GDM1 (cell line): ENCODE measurements at regions not wholly inside any gene's neighbourhood (a gene's known extent, or its start where the extent isn't known, plus 50 kb on each side); places are given as distances from the start of the nearest gene placed in this dataset.
"Not testable (repeated sequence)": the region's sequence is repeated elsewhere in the genome, so short reads cannot be mapped to it uniquely, and the experiment has no call there.

Experiments used
- DNase-seq: peaks from one replicate; lab custom pipeline; 2025; lab: John Stamatoyannopoulos, UW

GRCh38 chr6:147667082-147667481 lies 158.6 kb downstream of the SAMD5 start:
- DNase-seq, result no peak

GRCh38 chr6:147674099-147674498 lies 165.6 kb downstream of the SAMD5 start:
- no peak for DNase-seq

- no peak for DNase-seq
Measured at GRCh38 chr6:147674794-147675193, 166.3 kb downstream of the SAMD5 start.

GRCh38 chr6:147675281-147675680 lies 166.8 kb downstream of the SAMD5 start:
- DNase-seq, result no peak

GRCh38 chr6:147676495-147677199 lies 168.2 kb downstream of the SAMD5 start:
- DNase-seq, result no peak

- no peak for DNase-seq
Measured at GRCh38 chr6:147677647-147678046, 169.2 kb downstream of the SAMD5 start.

GRCh38 chr6:147678253-147678652 lies 169.8 kb downstream of the SAMD5 start:
- no peak for DNase-seq

- no peak for DNase-seq
Measured at GRCh38 chr6:147684906-147685305, 176.4 kb downstream of the SAMD5 start.

GRCh38 chr6:147689398-147689797 lies 180.9 kb downstream of the SAMD5 start:
- DNase-seq, result no peak

- DNase-seq, result no peak
Measured at GRCh38 chr6:147691446-147691845, 183.0 kb downstream of the SAMD5 start.

- DNase-seq, result no peak
Measured at GRCh38 chr6:147693181-147693580, 184.7 kb downstream of the SAMD5 start.

- DNase-seq, result not testable (repeated sequence)
Measured at GRCh38 chr6:147694556-147694955, 186.1 kb downstream of the SAMD5 start.

- DNase-seq, result no peak
Measured at GRCh38 chr6:147695819-147696218, 187.3 kb downstream of the SAMD5 start.

GRCh38 chr6:147699140-147699539 lies 190.7 kb downstream of the SAMD5 start:
- DNase-seq, result no peak

GRCh38 chr6:147699637-147700036 lies 191.1 kb downstream of the SAMD5 start:
- DNase-seq, result no peak

- no peak for DNase-seq
Measured at GRCh38 chr6:147700436-147701209, 192.1 kb downstream of the SAMD5 start.

GRCh38 chr6:147704691-147705090 lies 196.2 kb downstream of the SAMD5 start:
- no peak for DNase-seq

- DNase-seq, result no peak
Measured at GRCh38 chr6:147707524-147707923, 199.0 kb downstream of the SAMD5 start.

- DNase-seq, result no peak
Measured at GRCh38 chr6:147708170-147708569, 199.7 kb downstream of the SAMD5 start.

- no peak for DNase-seq
Measured at GRCh38 chr6:147709396-147710272, 201.1 kb downstream of the SAMD5 start.

- DNase-seq, result no peak
Measured at GRCh38 chr6:147710890-147711289, 202.4 kb downstream of the SAMD5 start.

- DNase-seq, result no peak
Measured at GRCh38 chr6:147711476-147711875, 203.0 kb downstream of the SAMD5 start.

GRCh38 chr6:147712841-147713240 lies 204.4 kb downstream of the SAMD5 start:
- DNase-seq, result no peak
